GM23338 (cell line): ENCODE measurements at regions not wholly inside any gene's neighbourhood (a gene's known extent, or its start where the extent isn't known, plus 50 kb on each side); places are given as distances from the start of the nearest gene placed in this dataset.

ENCODE experiments used
- CTCF ChIP-seq, 2 experiments: fragments of 200-600 bp in 1 of 2; sonication (generic) in 1 of 2; conservative IDR thresholded peaks; 2 replicates each; pipeline versions ENCODE4 v1.5.1 to v1.6.1; 2016 to 2017; ENCODE audit warnings: antibody characterized with exemption in 2 of 2, low read depth in 2 of 2, mild to moderate bottlenecking in 2 of 2, moderate library complexity in 1 of 2
- EZH2 ChIP-seq: fragments of 200-600 bp; sonication (generic); IDR thresholded peaks from one replicate; pipeline ENCODE4 v1.8.0; 2017; ENCODE audit warnings: antibody characterized with exemption, mild to moderate bottlenecking, low read depth; ENCODE audit not compliant: unreplicated experiment
- POLR2AphosphoS5 ChIP-seq: IDR thresholded peaks from 2 replicates; pipeline ENCODE4 v1.6.1; 2016; ENCODE audit warnings: antibody characterized with exemption, low read depth
- TF ChIP-seq, protein P1 (sequence below): IDR thresholded peaks from one replicate; pipeline ENCODE4 v1.6.1; 2018; ENCODE audit warnings: antibody characterized with exemption; ENCODE audit not compliant: unreplicated experiment

DNA sequence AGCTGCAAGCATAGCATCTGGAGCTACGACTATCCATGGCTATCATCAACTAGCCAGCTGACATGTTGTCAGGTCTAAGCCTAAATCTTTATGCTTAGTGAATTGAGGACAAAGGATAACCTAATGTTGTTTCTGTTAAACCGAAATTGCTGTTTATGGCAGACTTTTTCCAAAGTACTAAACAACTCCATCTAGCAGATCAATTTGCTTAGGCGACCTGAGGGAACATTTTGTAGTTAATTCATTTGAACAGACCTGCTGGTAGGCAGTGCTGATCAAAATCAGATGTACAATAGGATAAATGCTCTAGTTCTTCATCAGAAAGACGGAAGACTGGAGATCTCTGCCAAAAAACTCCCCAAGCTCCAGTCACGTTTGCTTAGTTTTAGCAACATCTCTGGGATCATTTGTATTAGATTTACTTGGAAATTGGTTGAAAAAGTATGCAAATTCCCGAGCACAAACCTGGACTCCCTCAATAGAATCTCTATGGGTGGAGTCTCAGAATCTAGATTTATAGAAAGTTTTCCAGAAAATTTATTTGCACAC is 301.6 kb upstream of the NRP1 start:
- no peak for TF ChIP-seq POLR2AphosphoS5
- TF ChIP-seq EZH2, result no peak
- TF ChIP-seq CTCF (conservative IDR thresholded peaks at IDR 0.05; ENCODE audit: low read depth in 2 of 2), result no peak
- TF ChIP-seq, protein P1, sequence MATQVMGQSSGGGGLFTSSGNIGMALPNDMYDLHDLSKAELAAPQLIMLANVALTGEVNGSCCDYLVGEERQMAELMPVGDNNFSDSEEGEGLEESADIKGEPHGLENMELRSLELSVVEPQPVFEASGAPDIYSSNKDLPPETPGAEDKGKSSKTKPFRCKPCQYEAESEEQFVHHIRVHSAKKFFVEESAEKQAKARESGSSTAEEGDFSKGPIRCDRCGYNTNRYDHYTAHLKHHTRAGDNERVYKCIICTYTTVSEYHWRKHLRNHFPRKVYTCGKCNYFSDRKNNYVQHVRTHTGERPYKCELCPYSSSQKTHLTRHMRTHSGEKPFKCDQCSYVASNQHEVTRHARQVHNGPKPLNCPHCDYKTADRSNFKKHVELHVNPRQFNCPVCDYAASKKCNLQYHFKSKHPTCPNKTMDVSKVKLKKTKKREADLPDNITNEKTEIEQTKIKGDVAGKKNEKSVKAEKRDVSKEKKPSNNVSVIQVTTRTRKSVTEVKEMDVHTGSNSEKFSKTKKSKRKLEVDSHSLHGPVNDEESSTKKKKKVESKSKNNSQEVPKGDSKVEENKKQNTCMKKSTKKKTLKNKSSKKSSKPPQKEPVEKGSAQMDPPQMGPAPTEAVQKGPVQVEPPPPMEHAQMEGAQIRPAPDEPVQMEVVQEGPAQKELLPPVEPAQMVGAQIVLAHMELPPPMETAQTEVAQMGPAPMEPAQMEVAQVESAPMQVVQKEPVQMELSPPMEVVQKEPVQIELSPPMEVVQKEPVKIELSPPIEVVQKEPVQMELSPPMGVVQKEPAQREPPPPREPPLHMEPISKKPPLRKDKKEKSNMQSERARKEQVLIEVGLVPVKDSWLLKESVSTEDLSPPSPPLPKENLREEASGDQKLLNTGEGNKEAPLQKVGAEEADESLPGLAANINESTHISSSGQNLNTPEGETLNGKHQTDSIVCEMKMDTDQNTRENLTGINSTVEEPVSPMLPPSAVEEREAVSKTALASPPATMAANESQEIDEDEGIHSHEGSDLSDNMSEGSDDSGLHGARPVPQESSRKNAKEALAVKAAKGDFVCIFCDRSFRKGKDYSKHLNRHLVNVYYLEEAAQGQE, result no peak
